SK-N-SH (cell line): ENCODE measurements at regions not wholly inside any gene's neighbourhood (a gene's known extent, or its start where the extent isn't known, plus 50 kb on each side); places are given as distances from the start of the nearest gene placed in this dataset.
A peak's percentile ranks its signal among the peaks of the same experiment; 100 is the strongest.

ENCODE experiments used
- CTCF ChIA-PET: fragments of 300-600, 350-600 bp; formaldehyde crosslinking; extraction: SDS; loops from one replicate; lab custom pipeline; 2021; lab: Yijun Ruan, JAX
- POLR2A ChIA-PET: fragments of 350-600 bp; sonication (Branson Sonifier 250); formaldehyde crosslinking; extraction: SDS; loops from one replicate; lab custom pipeline; 2020; ENCODE audit warnings: antibody characterized with exemption, inconsistent platforms; lab: Yijun Ruan, JAX
- DNase-seq: peaks from one replicate; pipeline ENCODE4 v3.0.0; 2012
- H2AFZ ChIP-seq: fragments of 200-600 bp; sonication (generic); 2 replicates; pipeline ENCODE4 v1.8.1; 2016; ENCODE audit warnings: antibody characterized with exemption, mild to moderate bottlenecking, low read depth
- H3F3A ChIP-seq: fragments of 200-600 bp; sonication (generic); replicated peaks from 2 replicates; pipeline ENCODE3; 2016; ENCODE audit warnings: antibody characterized with exemption, mild to moderate bottlenecking; ENCODE audit not compliant: insufficient read depth
- H3K27ac ChIP-seq, 2 experiments: fragments of 200-500 bp in 1 of 2; fragments of 200-600 bp in 1 of 2; sonication (Bioruptor generic) in 1 of 2; sonication (generic), shearing (Covaris generic) in 1 of 2; 2 replicates each; pipeline versions ENCODE4 v1.5.1 to v1.6.1; 2014 to 2016; ENCODE audit warnings: low read depth in 2 of 2, inconsistent platforms in 1 of 2, low read length in 1 of 2, mild to moderate bottlenecking in 1 of 2, mixed read lengths in 1 of 2
- H3K27me3 ChIP-seq: fragments of 200-600 bp; sonication (generic), shearing (Covaris generic); 2 replicates; pipeline ENCODE4 v1.6.1; 2016; ENCODE audit warnings: mixed run types; ENCODE audit not compliant: insufficient read depth
- H3K36me3 ChIP-seq, 2 experiments: fragments of 200-500 bp in 1 of 2; fragments of 200-600 bp in 1 of 2; sonication (Bioruptor generic) in 1 of 2; sonication (generic) in 1 of 2; replicated peaks in 1 of 2; 2 replicates each; pipeline versions ENCODE3 to v1.5.1; 2014 to 2016; ENCODE audit warnings: low read length in 1 of 2, mild to moderate bottlenecking in 1 of 2; ENCODE audit not compliant: insufficient read depth in 2 of 2, control insufficient read depth in 1 of 2
- H3K4me1 ChIP-seq, 2 experiments: fragments of 200-500 bp in 1 of 2; fragments of 200-600 bp in 1 of 2; sonication (Bioruptor generic) in 1 of 2; sonication (generic), shearing (Covaris generic) in 1 of 2; 2 replicates each; pipeline versions ENCODE4 v1.5.1 to v1.6.1; 2014 to 2016; ENCODE audit warnings: low read depth in 1 of 2, low read length in 1 of 2, mixed run types in 1 of 2; ENCODE audit not compliant: insufficient read depth in 2 of 2, control insufficient read depth in 1 of 2
- H3K4me2 ChIP-seq: fragments of 200-600 bp; sonication (generic), shearing (Covaris generic); 2 replicates; pipeline ENCODE4 v1.6.1; 2017; ENCODE audit warnings: mixed run types
- H3K4me3 ChIP-seq, 2 experiments: fragments of 200-500 bp in 1 of 2; fragments of 200-600 bp in 1 of 2; sonication (Bioruptor generic) in 1 of 2; sonication (generic), shearing (Covaris generic) in 1 of 2; 2 replicates each; pipeline versions ENCODE4 v1.5.1 to v1.8.1; 2014 to 2016; ENCODE audit warnings: low read depth in 2 of 2, inconsistent platforms in 1 of 2, low read length in 1 of 2, mild to moderate bottlenecking in 1 of 2, mixed read lengths in 1 of 2, moderate library complexity in 1 of 2
- H3K79me2 ChIP-seq: fragments of 200-600 bp; sonication (generic); 2 replicates; pipeline ENCODE4 v1.8.1; 2017; ENCODE audit warnings: mild to moderate bottlenecking; ENCODE audit not compliant: insufficient read depth
- H3K9ac ChIP-seq: fragments of 200-600 bp; sonication (generic); 2 replicates; pipeline ENCODE4 v1.6.1; 2017; ENCODE audit warnings: mixed run types
- H3K9me2 ChIP-seq: fragments of 200-600 bp; sonication (generic); 2 replicates; pipeline ENCODE4 v1.6.1; 2017; ENCODE audit warnings: mixed run types
- H3K9me3 ChIP-seq: fragments of 200-600 bp; sonication (generic); 2 replicates; pipeline ENCODE4 v1.6.1; 2017; ENCODE audit warnings: mixed run types, mild to moderate bottlenecking, moderate library complexity
- H4K20me1 ChIP-seq: fragments of 200-600 bp; sonication (generic); 2 replicates; pipeline ENCODE4 v1.6.1; 2017; ENCODE audit warnings: mild to moderate bottlenecking, mixed run types; ENCODE audit not compliant: insufficient read depth
- CHD2 ChIP-seq: fragments of 150-350 bp; IDR thresholded peaks from 2 replicates; pipeline ENCODE4 v1.6.1; 2018; ENCODE audit warnings: low read length; ENCODE audit not compliant: partially characterized antibody
- EP300 ChIP-seq, 2 experiments: IDR thresholded peaks; 2 replicates each; pipeline versions ENCODE4 v1.4.0 to v1.6.1; 2012; ENCODE audit warnings: borderline replicate concordance in 1 of 2, low read depth in 1 of 2, low read length in 1 of 2
- FOSL2 ChIP-seq: IDR thresholded peaks from 2 replicates; pipeline ENCODE4 v1.4.0; 2012; ENCODE audit warnings: low read depth, mild to moderate bottlenecking, moderate library complexity, borderline replicate concordance
- FOXJ3 ChIP-seq: sonication (generic); formaldehyde crosslinking; IDR thresholded peaks from 2 replicates; pipeline ENCODE4 v1.5.1; 2020; ENCODE audit warnings: mild to moderate bottlenecking, missing genetic modification reagents
- IRF3 ChIP-seq: fragments of 150-350 bp; IDR thresholded peaks from 2 replicates; pipeline ENCODE4 v1.6.1; 2016; ENCODE audit warnings: mild to moderate bottlenecking, low read depth, low read length
- JUND ChIP-seq: IDR thresholded peaks from 2 replicates; pipeline ENCODE4 v1.4.0; 2012
- MEF2A ChIP-seq: IDR thresholded peaks from 2 replicates; pipeline ENCODE4 v1.4.0; 2012; ENCODE audit warnings: low read depth, borderline replicate concordance
- NFIC ChIP-seq: IDR thresholded peaks from 2 replicates; pipeline ENCODE4 v1.4.0; 2012; ENCODE audit warnings: borderline replicate concordance
- RFX5 ChIP-seq: IDR thresholded peaks from 2 replicates; pipeline ENCODE4 v1.6.1; 2012; ENCODE audit warnings: mild to moderate bottlenecking, improper control_type of control experiment, low read length
- SIN3A ChIP-seq: IDR thresholded peaks from 2 replicates; pipeline ENCODE4 v1.6.1; 2012; ENCODE audit warnings: low read depth, mild to moderate bottlenecking, low read length, moderate library complexity, borderline replicate concordance
- TCF12 ChIP-seq: IDR thresholded peaks from 2 replicates; pipeline ENCODE4 v1.4.0; 2012
- YY1 ChIP-seq: IDR thresholded peaks from 2 replicates; pipeline ENCODE4 v1.4.0; 2012; ENCODE audit warnings: low read depth, mild to moderate bottlenecking
- ZBTB33 ChIP-seq: IDR thresholded peaks from 2 replicates; pipeline ENCODE4 v1.4.0; 2012; ENCODE audit warnings: low read depth, borderline replicate concordance
- WGBS: methylation state at CpG from one replicate; pipeline ENCODE4 v1.1.6; 2017; ENCODE audit warnings: low lambda C conversion rate; 5-methylcytosine and 5-hydroxymethylcytosine counted together

GRCh38 chr5:89253666-89254352, 370.8 kb upstream of the MEF2C start (continued):
- TF ChIP-seq IRF3, result no peak

GRCh38 chr5:89246864-89247263, 363.9 kb upstream of the MEF2C start:
- Histone ChIP-seq H3K27me3 (no peaks in the 10 kb centered on the region), H3K36me3 (no peaks in the 10 kb centered on the region), H4K20me1 (no peaks in the 10 kb centered on the region), H3K27ac (no peak overlapping the region), H2AFZ (no peak overlapping the region), H3K4me2 (no peak overlapping the region), H3K9ac (no peak overlapping the region), H3K9me2 (no peaks in the 10 kb centered on the region), H3K79me2 (no peaks in the 10 kb centered on the region), H3K4me1 (no peaks in the 10 kb centered on the region), H3F3A (no peaks in the 10 kb centered on the region), H3K9me3 (no peaks in the 10 kb centered on the region), H3K4me3 (no peak overlapping the region)
- WGBS, result 86% methylated on average over 1 of the region's 1 CpG
- CTCF ChIA-PET, result no interaction called here
- TF ChIP-seq YY1 (no peak), NFIC (no peak), ZBTB33 (no peak), FOXJ3 (no peak)
- POLR2A ChIA-PET, result no interaction called here
- no peak for DNase-seq

- no peaks in the 10 kb centered on the region for H3K9me2 ChIP-seq
- no peak for DNase-seq
Measured at GRCh38 chr5:89246252-89246651, 363.3 kb upstream of the MEF2C start.

More at GRCh38 chr5:89246252-89246651, 363.3 kb upstream of the MEF2C start:
- no peaks in the 10 kb centered on the region for H3K4me1 ChIP-seq
- H3F3A ChIP-seq, result no peaks in the 10 kb centered on the region
- no peak overlapping the region for H3K4me2 ChIP-seq
- H3K27me3 ChIP-seq, result no peaks in the 10 kb centered on the region
- H3K9ac ChIP-seq, result no peak overlapping the region
- no peaks in the 10 kb centered on the region for H3K9me3 ChIP-seq
- no peak overlapping the region for H2AFZ ChIP-seq
- H4K20me1 ChIP-seq, result no peaks in the 10 kb centered on the region
- WGBS, result 54% methylated on average over 3 of the region's 3 CpGs
- TF ChIP-seq SIN3A (no peak), MEF2A (no peak), EP300 (IDR thresholded peaks at IDR 0.05; ENCODE audit: borderline replicate concordance in 1 of 2, low read depth in 1 of 2, low read length in 1 of 2) (peak in 1 of 2 experiments; percentile 14; a peak in 1 of 4 replicates), IRF3 (no peak), CHD2 (no peak), ZBTB33 (no peak), TCF12 (no peak), JUND (peak; percentile 43), YY1 (no peak), RFX5 (no peak), FOSL2 (peak; percentile 60; the same call in 1 of the 2 replicates)
- H3K4me3 ChIP-seq, result no peak overlapping the region
- no peaks in the 10 kb centered on the region for H3K79me2 ChIP-seq
- POLR2A ChIA-PET, result no interaction called here
- no peaks in the 10 kb centered on the region for H3K36me3 ChIP-seq
- CTCF ChIA-PET, result no interaction called here
- no peak overlapping the region for H3K27ac ChIP-seq
